Activated CD4-positive, alpha-beta T cell treated with anti-CD3 and anti-CD28 coated beads for 24 hours (primary cell): ENCODE measurements at regions not wholly inside any gene's neighbourhood (a gene's known extent, or its start where the extent isn't known, plus 50 kb on each side); places are given as distances from the start of the nearest gene placed in this dataset.
"Not testable (repeated sequence)": the region's sequence is repeated elsewhere in the genome, so short reads cannot be mapped to it uniquely, and the experiment has no call there.

Experiments used
- DNase-seq, 2 donors: peaks; one replicate each; pipeline ENCODE4 v3.0.0-alpha.2; 2020; ENCODE audit warnings: low read depth in 2 of 2

DNA sequence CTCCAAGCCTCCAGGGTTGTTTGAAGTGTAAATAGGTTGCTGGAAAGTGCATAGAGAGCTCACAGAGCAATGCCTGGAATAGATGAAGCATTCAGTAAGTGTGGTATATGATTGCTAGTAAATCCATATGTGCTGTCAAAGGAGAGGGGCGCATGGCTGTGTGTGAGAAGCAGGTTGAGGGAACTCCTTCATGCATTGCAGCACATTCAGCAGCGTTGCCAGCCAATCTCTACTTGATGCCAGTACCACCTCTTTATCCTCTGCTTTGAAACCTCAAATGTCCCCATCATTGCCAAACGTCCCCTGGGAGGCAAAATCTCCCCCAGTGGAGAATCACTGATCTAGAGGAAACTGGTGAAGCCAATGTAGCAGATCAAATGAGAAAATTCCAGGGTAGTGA is 82.7 kb upstream of the RALGAPA2 start:
- DNase-seq, result no peak

- DNase-seq, result no peak
Measured at GRCh38 chr20:20793591-20793990, 81.1 kb upstream of the RALGAPA2 start.

- no peak for DNase-seq
Measured at GRCh38 chr20:20791664-20792568, 79.5 kb upstream of the RALGAPA2 start.

GRCh38 chr20:20788308-20788707 is 75.9 kb upstream of the RALGAPA2 start:
- DNase-seq, result no peak

DNA sequence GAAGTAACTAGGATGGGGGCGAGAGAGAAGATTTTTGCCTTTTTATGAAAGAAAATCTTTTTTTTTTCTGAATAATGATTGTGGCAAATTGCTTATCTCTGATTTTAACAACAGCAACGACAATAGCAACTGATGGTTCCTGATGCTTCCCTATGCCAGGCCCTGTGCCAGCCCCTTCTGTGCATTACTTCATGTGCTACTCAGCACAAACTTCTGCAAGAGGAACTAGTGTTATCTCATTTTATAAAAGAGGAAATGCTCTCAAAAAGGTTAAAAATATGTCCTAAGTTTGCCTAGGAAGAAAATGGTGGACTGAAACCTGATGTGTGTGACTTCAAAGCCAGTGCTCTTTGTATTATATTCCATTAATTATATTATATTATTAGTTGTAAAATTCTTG is 74.0 kb upstream of the RALGAPA2 start:
- no peak for DNase-seq

GRCh38 chr20:20785226-20785625 is 72.8 kb upstream of the RALGAPA2 start:
- no peak for DNase-seq

DNA sequence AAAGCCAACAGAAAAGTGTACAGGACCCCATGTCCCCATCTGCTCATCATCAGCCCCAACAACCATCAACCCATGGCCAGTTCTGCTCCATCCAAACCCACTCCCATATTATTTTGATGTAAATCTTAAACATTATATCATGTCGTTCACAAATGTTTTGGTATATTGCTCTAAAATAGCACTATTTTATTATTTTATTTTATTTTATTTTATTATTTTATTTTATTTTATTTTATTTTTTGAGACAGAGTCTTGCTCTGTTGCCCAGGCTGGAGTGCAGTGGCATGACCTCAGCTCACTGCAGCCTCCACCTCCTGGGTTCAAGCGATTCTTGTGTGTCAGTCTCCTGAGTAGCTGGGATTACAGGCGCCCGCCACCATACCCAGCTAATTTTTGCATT is 72.0 kb upstream of the RALGAPA2 start:
- DNase-seq, result not testable (repeated sequence)

- no peak for DNase-seq
Measured at GRCh38 chr20:20783450-20783849, 71.0 kb upstream of the RALGAPA2 start.

GRCh38 chr20:20782755-20783154 is 70.3 kb upstream of the RALGAPA2 start:
- no peak for DNase-seq

GRCh38 chr20:20782231-20782630 is 69.8 kb upstream of the RALGAPA2 start:
- DNase-seq, result no peak

DNA sequence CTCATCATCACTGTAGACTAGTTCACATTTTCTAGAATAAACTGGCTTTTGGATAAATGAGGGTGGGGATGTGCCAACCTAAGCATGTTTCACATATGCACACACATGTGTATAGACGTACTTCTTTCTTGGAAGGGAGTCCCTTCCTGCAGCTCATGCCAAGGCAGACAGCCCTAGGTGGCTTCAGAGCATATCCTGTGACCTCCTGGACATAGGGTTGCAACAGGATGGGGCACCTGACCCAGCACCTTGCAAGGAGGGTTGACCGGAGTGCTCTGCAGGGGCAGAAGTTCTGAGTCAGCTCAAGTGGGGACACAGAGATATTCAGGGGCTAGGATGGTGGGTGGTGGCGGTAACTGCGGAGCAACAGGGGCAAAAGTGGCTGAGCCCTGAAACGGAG is 68.6 kb upstream of the RALGAPA2 start:
- DNase-seq, result no peak

DNA sequence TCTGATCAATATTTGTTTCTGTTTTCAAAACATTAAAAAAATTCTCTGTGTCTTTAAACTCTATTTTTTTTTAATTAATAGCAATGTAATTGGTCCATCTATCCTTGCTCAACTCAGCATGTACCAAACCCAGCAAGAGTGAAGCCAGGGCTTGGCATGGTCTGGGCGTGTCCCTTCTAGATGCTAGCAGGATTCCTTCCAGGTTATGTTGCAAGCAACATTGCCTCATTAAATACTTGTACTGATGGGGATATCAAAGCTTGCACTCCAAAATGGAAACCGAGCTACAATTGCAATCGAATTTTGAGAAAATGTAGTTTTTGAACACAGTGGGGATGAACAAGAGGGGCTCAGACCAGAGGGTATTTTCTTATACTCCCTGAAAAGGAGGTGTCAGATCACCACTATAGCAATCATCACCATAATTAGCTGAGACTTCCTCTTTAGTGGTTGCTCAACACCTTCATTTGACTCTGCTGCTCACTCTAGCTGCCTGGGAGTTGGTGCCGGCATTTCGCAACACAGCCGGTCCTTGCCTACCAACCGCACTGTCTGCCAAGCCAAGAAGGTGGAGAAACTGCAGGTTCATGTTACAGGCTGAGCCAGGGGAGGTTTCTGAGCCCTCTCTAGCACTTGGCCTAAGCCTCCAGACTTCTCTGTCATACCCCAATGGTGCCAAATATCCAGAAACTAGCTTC is 67.8 kb upstream of the RALGAPA2 start:
- no peak for DNase-seq

- DNase-seq, result no peak
Measured at GRCh38 chr20:20778676-20779075, 66.2 kb upstream of the RALGAPA2 start.

DNA sequence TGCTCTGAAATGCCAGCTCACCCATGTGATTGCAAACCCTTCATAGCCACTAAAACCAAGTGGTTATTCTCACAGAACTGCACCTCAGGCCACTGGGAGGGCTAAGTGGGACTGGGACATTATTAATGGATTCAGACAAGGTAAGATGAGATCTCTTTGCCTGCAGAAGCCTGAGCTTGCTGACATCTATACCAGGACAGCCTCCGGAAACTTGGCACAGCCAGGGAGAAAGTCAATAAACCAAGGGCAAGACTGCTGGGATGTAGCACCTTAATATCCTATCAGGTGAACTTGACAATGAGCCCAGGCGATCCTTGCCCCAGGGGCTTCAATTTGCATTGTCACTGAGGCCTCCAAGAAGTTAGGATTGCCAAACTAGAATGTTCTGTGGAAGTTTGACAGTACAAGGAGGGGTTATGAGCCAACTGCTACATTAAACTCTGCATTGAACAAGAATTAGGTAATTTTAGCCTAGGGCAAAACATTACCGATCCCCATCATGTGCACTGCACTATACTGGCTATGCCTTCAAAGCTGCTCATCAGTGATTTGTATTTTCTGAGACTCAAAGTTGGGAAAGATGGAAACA is 60.1 kb upstream of the RALGAPA2 start:
- DNase-seq, result no peak

DNA sequence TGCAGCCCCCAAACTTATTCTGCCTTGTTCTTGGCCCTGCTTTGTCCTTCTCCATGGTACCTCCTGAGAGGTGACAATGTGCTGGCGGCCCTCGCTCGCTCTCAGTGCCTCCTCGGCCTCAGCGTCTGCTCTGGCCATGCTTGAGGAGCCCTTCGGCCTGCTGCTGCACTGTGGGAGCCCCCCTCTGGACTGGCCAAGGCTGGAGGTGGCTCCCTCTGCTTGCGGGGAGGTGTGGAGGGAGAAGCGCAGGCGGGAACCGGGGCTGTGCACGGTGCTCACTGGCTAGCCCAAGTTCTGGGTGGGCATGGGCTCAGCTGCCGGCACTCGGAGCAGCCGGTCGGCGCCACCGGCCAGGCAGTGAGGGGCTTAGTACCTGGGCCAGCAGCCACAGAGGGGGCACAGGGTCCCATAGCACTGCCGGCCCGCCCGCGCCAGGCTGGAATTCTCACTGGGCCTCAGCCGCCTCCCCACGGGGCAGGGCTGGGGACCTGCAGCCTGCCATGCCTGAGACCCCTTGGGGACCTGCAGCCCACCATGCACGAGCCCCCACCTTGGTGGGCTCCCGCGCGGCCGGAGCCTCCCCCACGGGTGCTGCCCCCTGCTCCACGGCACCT is 55.9 kb upstream of the RALGAPA2 start:
- DNase-seq, result no peak

DNA sequence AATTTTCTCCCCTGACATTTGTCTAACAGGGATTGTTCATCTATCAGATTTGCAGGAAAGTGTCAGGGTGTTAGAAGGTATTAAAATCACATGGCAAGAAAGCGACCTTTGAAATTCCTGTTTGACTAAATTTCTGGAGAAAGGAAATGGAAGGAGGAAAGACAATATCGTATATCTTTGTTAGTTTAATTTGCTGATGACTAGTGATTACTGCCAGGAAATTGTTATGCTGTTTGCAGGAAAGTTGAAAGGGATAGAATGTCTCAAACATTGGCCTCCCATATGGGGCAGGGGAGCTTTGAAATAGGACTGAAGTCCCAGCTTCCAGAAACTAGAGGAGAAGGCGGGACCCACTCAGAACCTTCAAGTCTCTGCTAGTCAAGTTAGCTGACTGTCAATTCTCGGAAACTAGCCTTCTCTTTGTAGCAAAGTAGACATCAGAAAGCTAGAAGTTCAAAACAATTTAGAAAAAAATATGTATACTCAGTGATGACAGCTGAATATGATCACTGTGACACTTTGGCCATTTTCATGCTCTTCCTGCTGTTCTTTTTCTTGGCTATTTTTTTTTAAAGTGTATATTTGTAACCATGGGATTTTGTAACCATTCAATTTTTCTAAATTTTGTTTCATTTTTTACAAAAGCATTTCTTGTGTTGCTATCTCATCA is 53.4 kb upstream of the RALGAPA2 start:
- no peak for DNase-seq

DNA sequence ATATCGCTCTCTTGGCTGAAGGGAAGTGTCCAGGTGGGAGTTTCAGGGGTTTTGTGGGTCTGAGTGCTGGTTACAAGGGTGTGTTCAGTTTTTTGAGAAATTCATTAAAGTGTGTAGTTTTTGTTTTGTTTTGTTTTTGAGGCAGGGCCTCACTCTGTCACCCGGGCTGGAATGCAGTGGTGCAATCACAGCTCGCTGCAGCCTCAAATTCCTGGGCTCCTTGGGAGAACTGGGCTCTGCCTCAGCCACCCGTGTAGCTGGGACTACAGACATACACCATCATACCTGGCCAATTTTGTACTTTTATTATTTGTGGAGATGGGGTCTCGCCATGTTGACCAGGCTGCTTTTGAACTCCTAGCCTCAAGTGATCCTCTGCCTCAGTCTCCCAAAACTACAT is 51.2 kb upstream of the RALGAPA2 start:
- no peak for DNase-seq
